BJ (cell line): ENCODE measurements at regions not wholly inside any gene's neighbourhood (a gene's known extent, or its start where the extent isn't known, plus 50 kb on each side); places are given as distances from the start of the nearest gene placed in this dataset.
A peak's percentile ranks its signal among the peaks of the same experiment; 100 is the strongest.

Source experiments
- CTCF ChIA-PET: fragments of 350-600 bp; formaldehyde crosslinking; extraction: SDS; loops from one replicate; lab custom pipeline; 2021; ENCODE audit warnings: antibody characterized with exemption, inconsistent platforms; lab: Yijun Ruan, JAX
- POLR2A ChIA-PET: fragments of 300-600 bp; sonication (Branson Sonifier 250); formaldehyde crosslinking; extraction: SDS; loops from one replicate; lab custom pipeline; 2021; ENCODE audit warnings: antibody characterized with exemption; lab: Charles Lee
- DNase-seq: peaks from one replicate; pipeline ENCODE4 v3.0.0-alpha.2; 2011; ENCODE audit warnings: low read depth
- H3K27me3 ChIP-seq: 2 replicates; pipeline ENCODE4 v1.6.0; 2011; ENCODE audit warnings: low read length; ENCODE audit not compliant: control insufficient read depth, insufficient read depth
- H3K36me3 ChIP-seq: 2 replicates; pipeline ENCODE4 v1.5.1; 2011; ENCODE audit warnings: low read length; ENCODE audit not compliant: control insufficient read depth, insufficient read depth
- H3K4me3 ChIP-seq: 2 replicates; pipeline ENCODE4 v1.5.1; 2011; ENCODE audit warnings: low read depth, mild to moderate bottlenecking, control low read depth, low read length
- TF ChIP-seq, protein P1 (sequence below): IDR thresholded peaks from 2 replicates; pipeline ENCODE4 v1.5.1; 2011; ENCODE audit warnings: low read depth, mild to moderate bottlenecking, control low read depth, inconsistent platforms, low read length, moderate library complexity; ENCODE audit not compliant: insufficient read depth

DNA sequence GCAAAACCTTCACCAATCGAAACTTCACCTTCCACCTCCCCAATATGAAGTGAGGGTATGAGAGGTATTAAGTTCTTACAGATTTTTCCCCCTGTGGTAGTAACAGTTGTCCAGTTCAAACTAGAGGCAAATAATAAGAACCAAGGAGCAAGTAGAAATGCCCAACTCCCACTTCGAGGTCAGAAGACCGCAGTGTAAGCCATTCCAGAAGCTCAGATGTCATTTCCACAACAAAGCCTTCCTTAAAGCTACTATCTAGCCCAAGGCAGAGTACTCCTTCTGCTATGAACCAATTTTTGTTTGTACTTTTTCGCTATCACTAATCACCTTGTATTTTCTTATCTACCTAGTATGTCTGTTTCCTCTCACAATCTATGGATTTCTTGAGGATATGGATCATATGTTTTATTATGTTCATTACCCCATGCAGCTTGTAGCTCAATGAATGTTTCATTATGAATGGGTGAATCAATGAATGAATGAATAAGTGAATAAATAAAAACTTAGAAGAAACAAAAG lies 235.7 kb upstream of the KCNMB2 start:
- no peak for DNase-seq
- TF ChIP-seq, protein P1, sequence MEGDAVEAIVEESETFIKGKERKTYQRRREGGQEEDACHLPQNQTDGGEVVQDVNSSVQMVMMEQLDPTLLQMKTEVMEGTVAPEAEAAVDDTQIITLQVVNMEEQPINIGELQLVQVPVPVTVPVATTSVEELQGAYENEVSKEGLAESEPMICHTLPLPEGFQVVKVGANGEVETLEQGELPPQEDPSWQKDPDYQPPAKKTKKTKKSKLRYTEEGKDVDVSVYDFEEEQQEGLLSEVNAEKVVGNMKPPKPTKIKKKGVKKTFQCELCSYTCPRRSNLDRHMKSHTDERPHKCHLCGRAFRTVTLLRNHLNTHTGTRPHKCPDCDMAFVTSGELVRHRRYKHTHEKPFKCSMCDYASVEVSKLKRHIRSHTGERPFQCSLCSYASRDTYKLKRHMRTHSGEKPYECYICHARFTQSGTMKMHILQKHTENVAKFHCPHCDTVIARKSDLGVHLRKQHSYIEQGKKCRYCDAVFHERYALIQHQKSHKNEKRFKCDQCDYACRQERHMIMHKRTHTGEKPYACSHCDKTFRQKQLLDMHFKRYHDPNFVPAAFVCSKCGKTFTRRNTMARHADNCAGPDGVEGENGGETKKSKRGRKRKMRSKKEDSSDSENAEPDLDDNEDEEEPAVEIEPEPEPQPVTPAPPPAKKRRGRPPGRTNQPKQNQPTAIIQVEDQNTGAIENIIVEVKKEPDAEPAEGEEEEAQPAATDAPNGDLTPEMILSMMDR: no peak
- ChIA-PET POLR2A (no interaction called here), CTCF (no interaction called here)
- no peaks in the 10 kb centered on the region for H3K27me3 ChIP-seq
- H3K4me3 ChIP-seq: no peak overlapping the region
- no peaks in the 10 kb centered on the region for H3K36me3 ChIP-seq

DNA sequence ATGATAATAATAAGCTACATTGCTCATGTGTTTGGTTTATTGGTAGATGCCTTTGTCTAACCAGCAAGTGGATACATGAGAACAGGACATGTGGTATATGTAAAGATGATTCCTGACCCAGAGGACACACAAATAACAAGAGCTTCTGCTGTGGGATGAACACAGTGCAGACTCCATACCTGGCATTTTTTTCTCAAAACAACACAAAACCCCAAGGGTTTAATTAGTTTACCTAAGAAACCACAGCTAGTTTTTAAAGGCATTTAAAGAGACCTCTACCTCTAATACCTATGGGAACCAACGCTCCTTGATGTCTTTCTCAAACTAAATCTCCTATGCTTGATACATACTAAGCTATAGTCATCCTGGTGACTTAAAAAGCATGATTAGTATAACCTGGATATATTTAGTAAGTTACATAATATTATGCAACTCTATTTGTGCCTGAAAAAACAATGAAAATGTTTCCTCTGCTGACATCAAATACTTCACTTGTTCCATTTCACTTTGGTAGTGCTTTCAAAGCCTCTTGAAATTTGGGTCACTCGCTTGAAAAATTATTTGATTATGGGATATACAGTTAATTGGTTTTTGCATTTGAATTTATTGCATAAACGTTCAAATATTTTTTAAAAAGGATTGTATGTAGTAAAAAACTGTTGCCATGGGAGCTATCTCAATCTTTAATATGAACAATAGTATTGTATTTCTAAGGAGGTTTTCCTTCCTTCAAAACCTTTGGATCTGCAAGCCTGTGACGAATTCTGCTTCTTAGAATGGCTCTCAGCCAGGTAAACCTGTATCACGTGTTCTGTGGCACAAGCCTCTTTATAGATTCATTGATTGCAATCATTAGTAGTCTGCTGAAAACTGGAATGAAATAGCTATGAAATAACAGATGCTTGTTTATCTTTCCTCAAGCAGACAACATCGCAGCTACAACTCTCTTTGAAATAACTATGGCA lies 233.0 kb upstream of the KCNMB2 start:
- DNase-seq: no peak
- TF ChIP-seq, protein P1: no peak

DNA sequence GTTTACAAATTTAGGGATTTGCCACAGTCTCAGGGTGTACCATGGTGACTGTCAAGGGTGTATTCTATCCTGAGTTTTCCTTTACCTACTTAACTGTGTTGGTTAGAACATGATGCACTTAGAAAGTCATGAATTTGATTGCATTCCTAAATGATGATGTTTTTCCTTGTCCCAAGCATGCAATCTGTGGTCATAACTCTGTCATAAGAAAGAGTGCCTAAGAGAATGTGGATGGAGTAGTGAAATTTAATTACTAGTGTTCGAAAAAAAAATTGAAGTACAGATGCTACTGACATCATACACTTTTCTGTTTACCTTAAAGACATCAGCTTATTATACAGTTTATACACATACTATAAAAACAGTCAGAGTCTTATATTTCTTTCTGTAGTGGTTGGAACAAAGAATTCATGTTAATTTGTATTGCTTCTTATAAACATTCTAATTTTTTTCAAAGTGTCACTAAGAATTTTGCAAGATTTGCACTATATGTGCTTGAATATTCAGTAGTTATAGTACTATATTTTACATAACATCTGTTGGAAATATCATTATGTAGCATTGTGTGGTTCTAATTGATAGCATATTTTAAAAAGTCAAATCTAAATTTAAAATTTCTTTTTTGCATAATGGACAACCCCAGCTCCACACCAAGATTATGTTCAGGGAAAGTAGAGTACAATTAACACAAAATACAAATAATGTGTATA lies 231.3 kb upstream of the KCNMB2 start:
- H3K27me3 ChIP-seq: no peaks in the 10 kb centered on the region
- no peak overlapping the region for H3K4me3 ChIP-seq
- no peaks in the 10 kb centered on the region for H3K36me3 ChIP-seq
- POLR2A ChIA-PET: no interaction called here
- TF ChIP-seq, protein P1: no peak
- CTCF ChIA-PET: no interaction called here
- peak; percentile 73 for DNase-seq

More for the DNA sequence above, 233.0 kb upstream of the KCNMB2 start:
- no peaks in the 10 kb centered on the region for H3K36me3 ChIP-seq
- ChIA-PET POLR2A (no interaction called here), CTCF (no interaction called here)
- no peak overlapping the region for H3K4me3 ChIP-seq
- H3K27me3 ChIP-seq: no peaks in the 10 kb centered on the region

DNA sequence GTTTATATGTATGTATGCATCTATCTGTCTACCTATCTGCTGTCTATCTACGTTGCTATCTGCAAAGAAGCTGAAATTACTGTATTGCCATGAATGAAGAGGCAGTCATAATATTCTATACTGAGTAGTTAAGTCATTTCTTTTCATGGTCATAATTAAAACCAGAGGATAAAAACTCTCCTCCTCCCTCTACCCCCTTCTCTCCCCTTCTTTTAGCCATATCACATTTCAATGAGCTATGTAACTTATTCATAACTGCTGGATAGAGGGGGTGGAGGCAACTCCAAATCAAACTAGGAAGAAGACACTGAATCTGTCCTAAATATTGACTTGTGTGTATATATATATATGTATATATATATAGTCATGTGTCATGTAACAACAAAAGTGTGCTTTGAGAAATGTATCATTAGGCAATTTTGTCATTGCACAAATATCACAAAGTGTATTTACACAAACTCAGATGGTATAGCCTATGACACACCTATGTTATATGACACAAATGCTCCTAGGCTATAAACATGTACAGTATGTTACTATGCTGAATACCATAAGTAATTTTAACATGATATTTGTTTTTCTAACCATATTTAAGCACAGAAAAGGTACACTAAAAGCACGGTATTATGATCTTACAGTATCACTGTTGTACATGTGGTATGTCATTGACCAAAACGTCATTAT lies 229.7 kb upstream of the KCNMB2 start:
- no peak for DNase-seq
- Histone ChIP-seq H3K4me3 (no peak overlapping the region), H3K36me3 (no peaks in the 10 kb centered on the region), H3K27me3 (no peaks in the 10 kb centered on the region)
- ChIA-PET POLR2A (no interaction called here), CTCF (interaction anchor here (0.6 to 1.0 kb wide), 2 partner anchors 10 to 70 kb away, joined by 3 read pairs; no protein-coding TSS in a partner anchor)
- TF ChIP-seq, protein P1: no peak
